Fibroblast of mammary gland (primary cell): ENCODE measurements at regions not wholly inside any gene's neighbourhood (a gene's known extent, or its start where the extent isn't known, plus 50 kb on each side); places are given as distances from the start of the nearest gene placed in this dataset.

Source experiments
- DNase-seq: peaks from one replicate; pipeline ENCODE4 v3.0.0-alpha.2; 2010; ENCODE audit warnings: low read depth
- H3K4me3 ChIP-seq: 2 replicates; pipeline ENCODE4 v1.5.1; 2011; ENCODE audit warnings: low read depth, mild to moderate bottlenecking, low read length, moderate library complexity; ENCODE audit not compliant: control insufficient read depth
- TF ChIP-seq, protein P1 (sequence below): conservative IDR thresholded peaks from 2 replicates; pipeline ENCODE4 v1.5.1; 2011; ENCODE audit warnings: low read depth, low read length, inconsistent platforms; ENCODE audit not compliant: control insufficient read depth, insufficient read depth

- no peak overlapping the region for H3K4me3 ChIP-seq
- TF ChIP-seq, protein P1, sequence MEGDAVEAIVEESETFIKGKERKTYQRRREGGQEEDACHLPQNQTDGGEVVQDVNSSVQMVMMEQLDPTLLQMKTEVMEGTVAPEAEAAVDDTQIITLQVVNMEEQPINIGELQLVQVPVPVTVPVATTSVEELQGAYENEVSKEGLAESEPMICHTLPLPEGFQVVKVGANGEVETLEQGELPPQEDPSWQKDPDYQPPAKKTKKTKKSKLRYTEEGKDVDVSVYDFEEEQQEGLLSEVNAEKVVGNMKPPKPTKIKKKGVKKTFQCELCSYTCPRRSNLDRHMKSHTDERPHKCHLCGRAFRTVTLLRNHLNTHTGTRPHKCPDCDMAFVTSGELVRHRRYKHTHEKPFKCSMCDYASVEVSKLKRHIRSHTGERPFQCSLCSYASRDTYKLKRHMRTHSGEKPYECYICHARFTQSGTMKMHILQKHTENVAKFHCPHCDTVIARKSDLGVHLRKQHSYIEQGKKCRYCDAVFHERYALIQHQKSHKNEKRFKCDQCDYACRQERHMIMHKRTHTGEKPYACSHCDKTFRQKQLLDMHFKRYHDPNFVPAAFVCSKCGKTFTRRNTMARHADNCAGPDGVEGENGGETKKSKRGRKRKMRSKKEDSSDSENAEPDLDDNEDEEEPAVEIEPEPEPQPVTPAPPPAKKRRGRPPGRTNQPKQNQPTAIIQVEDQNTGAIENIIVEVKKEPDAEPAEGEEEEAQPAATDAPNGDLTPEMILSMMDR, result no peak
- no peak for DNase-seq
These were observed 228.1 kb downstream of the SNRPN start for GRCh38 chr15:25182736-25183445.

DNA sequence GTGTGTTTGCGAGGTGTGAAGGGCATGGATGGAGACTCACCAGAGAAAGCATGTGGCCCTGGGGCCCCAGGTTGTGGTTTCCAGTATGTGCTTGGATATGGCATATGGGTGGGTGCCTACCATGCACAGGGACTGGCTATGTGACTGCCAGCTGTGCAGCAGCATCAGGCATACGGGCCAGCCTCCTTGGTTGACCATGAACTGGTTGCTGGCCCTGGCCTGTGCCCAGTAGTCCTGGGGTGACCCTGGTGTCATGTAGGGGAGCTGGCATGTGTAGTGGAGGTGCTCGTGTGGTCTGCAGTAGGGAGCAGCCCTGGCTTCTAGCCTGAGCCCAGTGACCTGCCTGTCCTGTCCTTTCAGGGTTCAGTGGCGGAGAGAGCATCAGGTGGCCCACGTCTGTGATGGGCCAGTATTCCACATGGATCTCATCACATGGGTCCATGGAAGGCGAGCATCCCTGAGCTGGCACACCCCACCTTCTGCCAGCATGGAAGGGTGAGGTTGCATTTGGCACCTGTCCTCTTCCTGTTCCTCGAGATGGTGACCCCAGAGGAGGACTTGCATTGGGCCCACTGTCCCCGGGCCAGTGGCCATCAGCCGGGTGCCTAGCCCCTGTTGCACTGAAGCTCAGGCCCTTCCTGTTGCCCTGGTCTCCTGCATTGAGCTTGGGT, 228.9 kb downstream of the SNRPN start:
- no peak overlapping the region for H3K4me3 ChIP-seq
- TF ChIP-seq, protein P1, result no peak
- no peak for DNase-seq

GRCh38 chr15:25184356-25185155, 229.8 kb downstream of the SNRPN start:
- TF ChIP-seq, protein P1, result no peak
- H3K4me3 ChIP-seq, result no peak overlapping the region

GRCh38 chr15:25185156-25185710, 230.4 kb downstream of the SNRPN start:
- TF ChIP-seq, protein P1, result no peak
- DNase-seq, result no peak
- H3K4me3 ChIP-seq, result no peak overlapping the region

More at GRCh38 chr15:25184356-25185155, 229.8 kb downstream of the SNRPN start:
- no peak for DNase-seq

DNA sequence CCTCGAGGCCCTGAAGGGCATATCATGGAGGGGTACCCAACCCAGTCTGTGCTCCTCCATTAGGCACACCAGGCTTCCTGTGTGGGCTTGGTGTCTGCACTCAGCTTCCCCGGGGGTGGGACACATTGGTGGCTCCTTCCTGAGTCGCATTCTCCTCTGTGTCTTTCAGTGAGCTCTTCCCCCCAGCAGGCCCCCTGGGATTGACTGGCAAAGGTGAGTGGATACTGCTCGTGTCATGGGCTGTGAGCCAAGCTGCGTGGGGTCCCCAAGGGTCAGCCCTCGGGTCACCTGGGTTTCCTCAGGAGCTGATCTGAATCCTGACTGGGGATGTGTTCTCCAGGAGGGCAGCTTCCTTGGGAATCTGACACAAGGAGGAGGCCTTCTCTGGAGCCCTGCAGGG, 231.0 kb downstream of the SNRPN start:
- DNase-seq, result no peak
- no peak overlapping the region for H3K4me3 ChIP-seq
- TF ChIP-seq, protein P1, result no peak

DNA sequence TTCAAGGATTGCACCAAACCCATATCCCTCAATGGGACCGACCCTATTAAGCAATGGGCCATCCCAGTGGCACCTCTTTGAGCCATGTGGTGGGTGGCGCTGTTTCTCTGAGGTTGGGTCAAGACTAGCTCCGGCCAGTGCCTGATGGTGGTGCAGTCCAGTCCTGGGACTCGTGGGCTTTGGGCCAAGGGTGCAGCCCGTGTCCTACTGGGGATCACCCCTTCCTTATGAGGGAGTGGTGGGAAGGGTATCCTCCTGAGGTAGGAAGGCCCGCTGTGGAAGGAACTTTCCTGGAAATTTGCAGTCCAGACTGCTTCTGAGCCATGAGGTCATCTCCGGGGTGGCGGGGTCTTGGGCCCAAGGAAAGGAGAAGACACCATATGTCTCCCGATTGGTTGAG, 231.6 kb downstream of the SNRPN start:
- no peak for DNase-seq
- H3K4me3 ChIP-seq, result no peak overlapping the region
- TF ChIP-seq, protein P1, result no peak
